NCI-H526 treated with DMSO at 0.1 percent for 48 hours (cell line): ENCODE measurements at regions not wholly inside any gene's neighbourhood (a gene's known extent, or its start where the extent isn't known, plus 50 kb on each side); places are given as distances from the start of the nearest gene placed in this dataset.

Experiments used
- DNase-seq: peaks from one replicate; lab custom pipeline; 2025; lab: John Stamatoyannopoulos, UW

DNA sequence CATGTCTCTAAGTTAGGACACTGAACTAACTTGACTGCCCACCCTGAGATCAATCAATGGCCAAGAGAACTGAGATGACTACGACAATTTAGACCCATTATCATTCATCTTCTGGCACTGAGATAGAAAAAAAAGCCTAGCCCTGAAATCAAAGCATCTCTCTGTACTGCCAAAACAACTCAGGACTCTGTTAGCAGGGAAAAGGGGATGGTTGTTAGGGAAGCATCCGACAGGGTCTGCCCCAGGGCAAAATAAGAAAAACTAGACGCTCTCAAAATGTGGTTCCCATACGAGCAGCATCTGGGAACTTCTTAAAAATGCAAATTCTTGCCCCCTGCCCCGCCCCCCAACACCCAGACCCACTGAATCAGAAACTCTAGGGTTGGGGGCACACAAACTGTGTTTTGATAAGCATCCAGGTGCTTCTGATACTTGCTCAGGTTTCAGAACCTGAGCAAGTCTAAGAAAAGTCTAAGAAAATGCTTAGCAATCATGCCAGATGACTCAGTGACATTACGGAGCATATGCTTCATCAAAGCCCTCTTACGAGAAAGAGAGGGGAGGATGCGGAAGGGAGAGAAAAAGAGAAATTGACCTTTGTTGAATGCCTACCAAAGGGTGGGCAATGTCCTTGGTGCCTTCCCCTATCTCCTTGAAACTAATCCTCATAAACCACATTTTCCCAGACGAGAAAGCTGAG, 172.8 kb upstream of the HES1 start:
- DNase-seq: no peak

GRCh38 chr3:193963808-193964516, 172.0 kb upstream of the HES1 start:
- no peak for DNase-seq

DNA sequence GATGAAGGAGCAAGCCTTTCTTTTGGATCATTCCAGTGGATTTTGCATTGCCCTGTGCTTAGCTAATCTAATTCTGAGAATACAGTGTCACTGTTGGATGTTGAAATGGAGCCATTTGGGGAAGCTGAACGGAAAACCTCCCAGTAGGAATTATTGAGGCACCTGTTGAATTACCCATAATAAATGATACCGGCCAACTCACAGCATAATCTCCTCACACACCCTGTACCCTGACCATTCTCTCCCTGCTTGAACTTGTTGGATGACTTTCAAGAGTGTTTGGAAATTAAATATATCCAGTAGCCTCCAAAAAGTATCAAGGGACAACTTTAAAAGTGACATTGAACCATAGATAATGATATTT, 171.4 kb upstream of the HES1 start:
- no peak for DNase-seq

- DNase-seq: no peak
Measured at GRCh38 chr3:193968380-193968974, 167.5 kb upstream of the HES1 start.

DNA sequence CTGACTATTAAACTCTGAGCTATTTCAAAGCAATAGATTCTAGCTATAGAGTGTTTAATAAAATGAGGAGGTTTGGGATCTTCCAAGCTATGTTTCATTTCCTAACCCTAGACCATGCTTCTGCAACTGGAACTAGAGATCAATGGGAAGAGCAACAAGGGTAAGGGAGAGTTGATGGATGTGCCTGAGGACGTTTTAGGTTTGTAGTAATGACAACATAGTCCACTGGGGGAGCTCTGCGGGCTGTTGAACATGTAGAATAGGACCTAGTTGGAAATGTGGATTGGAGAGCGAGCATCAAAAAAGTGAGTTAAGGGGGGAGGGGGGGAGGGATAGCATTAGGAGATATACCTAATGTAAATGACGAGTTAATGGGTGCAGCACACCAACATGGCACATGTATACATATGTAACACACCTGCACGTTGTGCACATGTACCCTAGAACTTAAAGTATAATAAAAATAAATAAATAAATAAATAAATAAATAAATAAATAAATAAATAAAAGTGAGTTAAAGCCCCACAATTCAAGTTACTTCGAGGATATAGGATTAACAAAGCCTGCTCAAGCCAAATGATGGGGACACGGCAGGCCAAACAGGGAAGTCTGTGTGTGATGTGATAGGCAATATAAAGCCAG, 165.7 kb upstream of the HES1 start:
- DNase-seq: peak; percentile 59

DNA sequence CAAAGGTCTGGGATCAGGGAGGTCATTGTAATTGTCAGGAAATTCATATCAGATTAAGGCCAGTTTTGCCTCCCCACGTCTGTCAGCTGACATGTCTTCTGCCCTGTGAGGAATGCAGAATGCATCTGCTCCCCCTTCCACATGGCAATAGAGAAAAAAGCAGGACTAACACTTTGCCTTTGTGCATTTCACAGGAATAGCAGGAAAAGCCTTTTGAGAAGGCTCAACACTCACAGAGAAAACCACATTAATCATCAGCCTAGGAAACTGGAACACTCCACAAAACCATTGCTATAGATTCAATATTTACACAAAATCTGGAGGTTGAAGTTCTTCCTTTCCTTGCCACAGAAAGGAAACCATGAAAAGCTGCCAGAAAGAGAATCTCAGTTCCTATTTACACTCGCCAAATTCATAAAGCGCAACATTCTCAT, 165.2 kb upstream of the HES1 start:
- no peak for DNase-seq

DNA sequence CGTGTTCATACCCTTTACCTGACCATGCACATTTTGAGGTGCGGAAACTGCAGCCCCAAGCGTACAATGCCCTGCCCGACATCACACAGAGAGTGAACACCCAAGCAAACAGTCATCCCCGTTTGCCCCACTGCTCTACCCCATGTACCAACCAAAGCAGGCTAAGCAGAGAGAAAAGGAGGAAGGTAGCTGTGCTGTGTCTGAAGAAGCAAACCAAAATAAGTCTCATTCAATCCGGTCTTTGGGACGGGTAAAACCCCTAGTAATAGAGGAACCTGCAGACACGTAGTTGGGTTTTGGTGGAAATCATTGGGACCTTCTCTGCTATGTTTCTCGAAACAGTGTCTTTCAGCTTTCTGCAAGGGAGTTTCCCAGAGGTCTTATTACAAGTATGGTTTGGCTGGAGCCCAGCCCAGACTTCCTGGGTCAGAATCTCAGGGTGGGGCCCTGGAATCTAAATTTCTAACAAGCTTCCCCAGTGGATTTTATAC, 164.6 kb upstream of the HES1 start:
- DNase-seq: no peak

GRCh38 chr3:193971966-193972365, 164.0 kb upstream of the HES1 start:
- no peak for DNase-seq

DNA sequence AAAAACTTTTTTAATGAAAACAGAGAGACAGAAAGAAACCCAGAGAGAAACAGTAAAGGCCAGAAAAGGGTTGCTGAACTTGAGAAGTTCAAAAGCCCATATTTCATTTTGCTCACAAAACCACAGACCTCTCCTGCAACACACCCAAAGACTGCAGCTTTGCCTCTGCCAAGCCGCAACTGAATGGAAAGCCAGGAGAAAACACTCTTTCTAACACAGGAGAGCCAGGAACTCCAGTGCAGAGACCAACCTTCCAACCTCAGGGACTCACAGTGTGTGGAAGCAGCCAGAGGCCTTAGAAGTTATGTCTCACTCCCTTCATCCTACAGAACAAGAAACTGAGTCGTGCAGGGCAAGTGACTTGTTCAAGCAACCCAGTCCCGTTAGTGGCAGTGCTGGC, 163.1 kb upstream of the HES1 start:
- DNase-seq: no peak

DNA sequence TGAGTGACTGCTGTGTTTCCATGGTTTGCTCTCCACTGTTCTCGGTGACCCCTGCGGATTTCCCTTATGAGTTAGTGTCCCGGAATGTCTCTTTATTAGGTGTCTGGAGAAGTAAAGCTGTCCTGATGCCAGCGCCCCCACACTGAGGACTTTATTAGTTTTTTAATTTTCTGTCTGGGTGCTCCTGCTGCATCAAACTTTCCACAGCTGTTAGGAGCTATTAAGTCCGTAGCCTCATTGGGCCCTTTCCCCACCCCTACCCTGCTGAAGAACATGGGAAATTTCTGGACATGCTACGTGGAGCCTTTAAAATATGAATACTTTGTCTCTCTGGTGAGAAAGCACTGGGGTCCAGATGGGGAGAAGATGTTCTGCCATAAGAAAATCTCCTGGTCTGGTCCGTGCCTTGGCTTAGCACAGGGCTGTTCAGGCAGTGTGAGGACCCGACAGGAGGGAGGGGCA, 161.7 kb upstream of the HES1 start:
- no peak for DNase-seq

DNA sequence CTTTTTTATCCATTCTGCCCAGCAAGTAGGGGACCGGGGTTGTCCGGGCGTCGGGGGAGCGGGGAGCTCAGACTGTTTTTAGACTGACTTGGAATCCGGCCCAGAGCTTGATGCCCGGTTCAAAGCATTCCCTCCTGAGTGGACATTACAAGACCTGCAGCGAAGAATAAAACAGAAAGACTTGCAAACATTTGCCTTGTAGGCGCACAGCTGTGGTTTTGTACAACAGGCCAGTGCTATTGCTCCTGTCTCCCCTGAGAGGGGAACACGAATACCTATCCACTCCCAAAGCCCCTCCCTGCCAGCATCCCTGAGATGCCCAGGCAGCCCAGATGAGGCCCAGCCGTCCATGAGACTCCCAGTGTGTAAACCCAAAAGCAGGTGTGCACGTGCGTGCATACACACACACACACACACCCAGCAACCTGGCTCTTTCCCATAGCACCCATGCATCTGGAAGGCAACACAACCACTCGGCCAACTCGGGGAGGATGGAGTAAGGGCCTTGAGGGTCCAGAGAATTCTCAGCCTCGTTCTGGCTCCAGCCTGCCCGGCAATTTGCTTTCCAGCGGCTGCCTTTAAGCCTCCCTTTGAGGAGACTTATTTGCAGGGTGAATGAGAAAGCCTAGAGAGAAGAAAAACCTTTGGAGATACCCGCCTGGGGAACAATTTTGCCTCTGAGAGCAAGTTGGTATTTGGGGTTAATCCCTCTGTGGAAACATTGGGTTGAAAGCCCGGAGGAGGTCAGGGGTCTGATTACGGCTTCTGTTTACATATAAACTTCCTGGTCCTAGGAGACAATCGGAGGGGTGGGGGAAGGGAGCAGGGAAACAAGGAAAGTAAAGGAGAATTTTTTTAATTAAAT, 161.0 kb upstream of the HES1 start:
- DNase-seq: no peak

- no peak for DNase-seq
Measured at GRCh38 chr3:193977622-193978021, 158.3 kb upstream of the HES1 start.

DNA sequence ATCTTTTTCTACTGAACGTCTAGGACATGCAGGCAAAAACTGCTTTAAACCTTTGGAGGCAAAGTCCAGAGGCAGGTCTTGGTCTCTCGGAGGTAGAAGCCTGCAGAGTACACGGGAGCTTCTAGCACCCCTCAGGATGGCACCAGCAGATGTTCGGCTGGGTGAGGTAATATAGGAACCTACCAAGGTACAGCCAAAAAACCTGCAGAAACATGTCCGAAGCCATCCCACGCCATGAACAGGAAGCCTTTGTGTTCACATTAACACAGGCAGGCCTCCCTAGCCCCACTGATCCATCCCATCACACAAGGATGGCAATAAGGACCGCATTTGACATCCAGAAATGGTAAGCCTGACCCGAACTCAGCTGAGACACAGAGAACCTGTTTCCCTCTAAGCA, 157.9 kb upstream of the HES1 start:
- DNase-seq: no peak

DNA sequence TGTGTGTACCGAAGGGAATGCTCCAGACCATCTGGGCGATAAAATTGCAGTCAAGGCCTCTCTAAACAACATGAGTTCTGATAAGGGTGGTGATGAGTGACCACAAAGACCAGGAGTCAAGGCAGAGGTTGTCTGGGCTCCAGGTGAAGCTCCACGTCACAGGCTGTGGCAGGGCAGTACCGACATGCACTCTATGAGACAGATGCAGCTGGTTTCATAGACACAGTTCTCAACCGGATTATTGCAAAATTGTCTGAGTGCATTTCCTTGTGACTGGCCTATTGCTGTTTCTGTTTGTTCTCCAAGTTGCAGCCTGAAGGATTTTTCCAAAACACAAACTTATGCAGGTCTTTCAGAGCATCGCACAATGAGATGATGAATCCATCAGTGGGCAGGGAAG, 157.5 kb upstream of the HES1 start:
- no peak for DNase-seq

GRCh38 chr3:193980326-193980725, 155.6 kb upstream of the HES1 start:
- DNase-seq: no peak

- no peak for DNase-seq
Measured at GRCh38 chr3:193980905-193981304, 155.0 kb upstream of the HES1 start.

DNA sequence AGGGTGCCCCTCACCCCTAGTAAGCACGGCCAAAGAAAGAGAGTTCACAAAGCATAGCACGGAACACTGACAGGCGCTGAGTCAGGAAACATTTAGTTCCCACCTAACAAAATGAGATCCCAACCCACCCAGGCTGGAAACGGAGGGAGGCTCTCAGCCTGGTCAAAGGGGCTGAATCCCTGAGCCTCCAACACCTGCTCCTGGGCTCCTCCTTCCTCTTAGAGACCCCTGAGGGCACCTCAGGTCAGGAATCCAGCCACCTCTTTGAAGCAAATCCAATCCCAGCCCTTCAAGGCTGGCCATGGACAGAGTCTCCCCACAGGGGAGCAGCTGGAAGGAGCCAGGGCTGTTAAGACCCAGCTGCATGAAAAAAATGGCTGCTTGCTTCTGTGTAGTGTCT, 154.4 kb upstream of the HES1 start:
- DNase-seq: no peak

DNA sequence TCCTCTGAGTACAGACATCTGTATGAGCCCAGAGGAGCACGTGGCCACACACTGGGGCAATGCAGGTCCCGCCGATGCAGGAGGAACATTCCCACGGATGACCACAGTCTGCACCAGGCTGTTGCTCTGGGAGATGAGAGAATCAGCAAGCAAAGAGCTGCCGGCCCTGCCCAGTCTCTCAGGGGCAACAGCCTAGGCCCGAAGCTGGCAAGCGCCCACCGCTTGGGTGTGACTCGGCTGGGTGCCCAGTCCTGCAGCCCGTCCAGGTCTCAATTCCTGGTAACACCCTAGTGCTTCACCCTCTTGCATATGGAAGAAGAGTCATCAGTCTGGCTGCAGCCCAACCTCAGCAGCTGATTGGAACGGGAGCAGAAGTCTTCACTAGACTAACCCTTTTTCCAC, 153.7 kb upstream of the HES1 start:
- no peak for DNase-seq

DNA sequence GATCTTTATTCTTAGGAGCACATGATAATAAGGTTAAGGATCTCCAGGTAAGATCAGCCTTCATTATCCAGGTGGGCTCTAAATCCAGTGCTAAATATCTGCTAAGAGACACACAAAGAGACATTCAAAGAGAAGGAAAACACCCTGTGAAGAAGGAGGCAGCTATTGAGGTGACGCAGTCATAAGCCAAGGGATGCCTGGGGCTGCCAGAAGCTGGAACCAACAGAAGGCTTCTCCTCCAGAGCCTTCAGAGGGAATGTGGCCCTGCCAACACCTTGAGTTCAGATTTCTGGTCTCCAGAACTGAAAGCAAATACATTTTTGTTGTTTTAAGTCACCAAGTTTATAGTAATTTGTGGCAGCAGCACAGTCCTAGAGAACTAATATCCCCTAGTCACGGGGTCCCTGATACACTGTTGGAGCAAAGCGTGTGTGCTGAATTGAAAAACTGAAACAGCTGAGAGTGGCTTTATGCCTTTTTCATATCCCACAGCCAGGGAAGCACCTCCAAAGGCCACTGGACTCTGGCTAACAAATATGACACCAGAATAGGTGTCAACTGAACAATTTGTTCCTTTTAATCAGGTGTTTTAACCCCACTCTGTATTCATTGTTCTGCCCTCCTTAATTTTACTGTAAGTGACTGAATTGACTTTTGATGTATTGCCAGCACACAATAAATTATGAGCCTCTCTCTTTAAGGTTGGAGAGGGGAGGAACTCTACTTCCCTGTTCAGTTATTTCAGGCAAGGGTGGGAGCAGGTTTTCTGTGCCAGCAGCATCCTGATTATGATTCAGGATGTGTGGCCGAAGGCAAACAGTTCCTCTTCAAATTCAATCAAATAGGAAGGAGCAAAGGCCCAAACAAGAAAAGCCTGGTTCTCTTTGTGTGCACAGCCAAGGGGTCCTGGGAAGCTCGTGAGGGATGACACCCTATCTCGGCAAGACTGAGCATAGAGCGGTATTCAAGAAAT, 151.8 kb upstream of the HES1 start:
- no peak for DNase-seq

DNA sequence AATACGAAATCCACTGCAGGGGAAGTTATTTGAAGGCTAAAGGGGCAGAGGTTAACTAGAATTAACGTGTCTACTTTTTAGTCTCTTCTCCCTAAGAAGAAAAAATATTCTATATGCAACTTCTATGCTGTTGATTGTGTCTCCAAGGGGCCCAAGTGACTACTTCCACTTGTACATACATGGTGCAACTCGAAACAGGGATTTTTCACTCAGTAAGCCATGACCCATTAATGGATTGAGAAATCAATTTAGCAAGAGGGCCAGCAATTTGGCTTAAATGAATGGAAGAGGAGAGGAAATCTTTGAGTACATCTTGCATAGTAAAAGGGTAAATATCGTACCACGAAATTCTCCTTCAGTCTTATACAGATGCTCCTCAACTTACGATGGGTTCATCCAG, 151.1 kb upstream of the HES1 start:
- no peak for DNase-seq

- DNase-seq: no peak
Measured at GRCh38 chr3:193987186-193987585, 148.8 kb upstream of the HES1 start.
